ENCODE measurements at regions not wholly inside any gene's neighbourhood (a gene's known extent, or its start where the extent isn't known, plus 50 kb on each side); places are given as distances from the start of the nearest gene placed in this dataset.

- no peak for TF ChIP-seq EZH2phosphoT487 (IDR thresholded peaks at IDR 0.05; ENCODE audit: borderline replicate concordance, low read length)
- no peak for TF ChIP-seq CTCF (conservative IDR thresholded peaks at IDR 0.05; ENCODE audit: low read depth, low read length)
- no peak for TF ChIP-seq EZH2 (IDR thresholded peaks at IDR 0.05; ENCODE audit: low read length, unreplicated experiment)
- H3K36me3 ChIP-seq (ENCODE audit: low read depth, low read length) = no peaks in the 10 kb centered on the region
- peak overlapping the region; percentile 56 for H3K9ac ChIP-seq (ENCODE audit: low read length)
- H3K4me1 ChIP-seq (ENCODE audit: insufficient read depth, low read length) = peaks cover 54% of the 10 kb centered on the region
- H3K9me2 ChIP-seq (replicated peaks; ENCODE audit: low read length) = no peaks in the 10 kb centered on the region
- peak; percentile 78 for DNase-seq
- CTCF ChIA-PET = interaction anchor here (1.3 kb wide), 1 partner anchor 105 kb away, joined by 5 read pairs; the partner anchor contains the start of gene ATF7IP
- no peaks in the 10 kb centered on the region for H3K79me2 ChIP-seq (ENCODE audit: low read length)
- intact Hi-C loops (cut with micrococcal nuclease) = loop anchor here (1.0 kb wide), 1 partner anchor 105 kb away; the partner anchor contains the start of gene ATF7IP
- H3K27me3 ChIP-seq (ENCODE audit: low read length) = no peaks in the 10 kb centered on the region
- peak; percentile 53 for ATAC-seq
- H2AFZ ChIP-seq (ENCODE audit: low read length) = peak overlapping the region; percentile 75
- POLR2A ChIA-PET (ENCODE audit: unreplicated experiment) = interaction anchor here (0.6 kb wide), 1 partner anchor 105 kb away, joined by 6 read pairs; no protein-coding TSS in a partner anchor
- peak overlapping the region; percentile 15; the same call in 1 of the 2 replicates for H3K4me3 ChIP-seq (ENCODE audit: low read length)
- BruUV-seq (replicated peaks) = no TSS peak
- no peaks in the 10 kb centered on the region for H3K9me3 ChIP-seq (ENCODE audit: low read length)
- H3K4me2 ChIP-seq (ENCODE audit: low read length) = peak overlapping the region; percentile 57
- H3K27ac ChIP-seq (ENCODE audit: low read length) = peak overlapping the region; percentile 88
- no peaks in the 10 kb centered on the region for H3F3A ChIP-seq (ENCODE audit: low read length, unreplicated experiment)
- no peaks in the 10 kb centered on the region for H4K20me1 ChIP-seq (ENCODE audit: low read length)
Measured at GRCh38 chr12:14260011-14260993, 105.2 kb upstream of the ATF7IP start.

- H3K79me2 ChIP-seq (ENCODE audit: low read length) = no peaks in the 10 kb centered on the region
- DNase-seq = no peak
- H3K9me2 ChIP-seq (replicated peaks; ENCODE audit: low read length) = no peaks in the 10 kb centered on the region
- peak overlapping the region; percentile 75 for H2AFZ ChIP-seq (ENCODE audit: low read length)
- H4K20me1 ChIP-seq (ENCODE audit: low read length) = no peaks in the 10 kb centered on the region
- H3K4me3 ChIP-seq (ENCODE audit: low read length) = no peak overlapping the region
- no peaks in the 10 kb centered on the region for H3F3A ChIP-seq (ENCODE audit: low read length, unreplicated experiment)
- intact Hi-C loops (cut with micrococcal nuclease) = no loop called here
- ATAC-seq = no peak
- no TSS peak for BruUV-seq (replicated peaks)
- peak overlapping the region; percentile 57 for H3K4me2 ChIP-seq (ENCODE audit: low read length)
- no peaks in the 10 kb centered on the region for H3K27me3 ChIP-seq (ENCODE audit: low read length)
- CTCF ChIA-PET = no interaction called here
- POLR2A ChIA-PET (ENCODE audit: unreplicated experiment) = no interaction called here
- H3K27ac ChIP-seq (ENCODE audit: low read length) = peak overlapping the region; percentile 88
- no peaks in the 10 kb centered on the region for H3K9me3 ChIP-seq (ENCODE audit: low read length)
- H3K4me1 ChIP-seq (ENCODE audit: insufficient read depth, low read length) = peaks cover 46% of the 10 kb centered on the region
- peak overlapping the region; percentile 56 for H3K9ac ChIP-seq (ENCODE audit: low read length)
- TF ChIP-seq CTCF (conservative IDR thresholded peaks at IDR 0.05; ENCODE audit: low read depth, low read length) = no peak
- TF ChIP-seq EZH2 (IDR thresholded peaks at IDR 0.05; ENCODE audit: low read length, unreplicated experiment) = no peak
- TF ChIP-seq EZH2phosphoT487 (IDR thresholded peaks at IDR 0.05; ENCODE audit: borderline replicate concordance, low read length) = no peak
- no peaks in the 10 kb centered on the region for H3K36me3 ChIP-seq (ENCODE audit: low read depth, low read length)
Measured at GRCh38 chr12:14261096-14261495, 104.4 kb upstream of the ATF7IP start.

- intact Hi-C loops (cut with micrococcal nuclease) = no loop called here
- TF ChIP-seq EZH2 (IDR thresholded peaks at IDR 0.05; ENCODE audit: low read length, unreplicated experiment) = no peak
- no peak for TF ChIP-seq EZH2phosphoT487 (IDR thresholded peaks at IDR 0.05; ENCODE audit: borderline replicate concordance, low read length)
- TF ChIP-seq CTCF (conservative IDR thresholded peaks at IDR 0.05; ENCODE audit: low read depth, low read length) = no peak
- no peak overlapping the region for H3K4me2 ChIP-seq (ENCODE audit: low read length)
- no peak overlapping the region for H2AFZ ChIP-seq (ENCODE audit: low read length)
- H3K27ac ChIP-seq (ENCODE audit: low read length) = no peak overlapping the region
- no peak overlapping the region for H3K9ac ChIP-seq (ENCODE audit: low read length)
- H3K79me2 ChIP-seq (ENCODE audit: low read length) = no peaks in the 10 kb centered on the region
- H3K4me3 ChIP-seq (ENCODE audit: low read length) = no peak overlapping the region
- no peaks in the 10 kb centered on the region for H3K9me2 ChIP-seq (replicated peaks; ENCODE audit: low read length)
- no peak for DNase-seq
- ATAC-seq = no peak
- no peaks in the 10 kb centered on the region for H3F3A ChIP-seq (ENCODE audit: low read length, unreplicated experiment)
- H4K20me1 ChIP-seq (ENCODE audit: low read length) = no peaks in the 10 kb centered on the region
- no peaks in the 10 kb centered on the region for H3K27me3 ChIP-seq (ENCODE audit: low read length)
- H3K9me3 ChIP-seq (ENCODE audit: low read length) = no peaks in the 10 kb centered on the region
- no peaks in the 10 kb centered on the region for H3K36me3 ChIP-seq (ENCODE audit: low read depth, low read length)
- ChIA-PET CTCF (no interaction called here), POLR2A (ENCODE audit: unreplicated experiment) (no interaction called here)
- BruUV-seq (replicated peaks) = no TSS peak
- peaks cover 38% of the 10 kb centered on the region for H3K4me1 ChIP-seq (ENCODE audit: insufficient read depth, low read length)
Measured at GRCh38 chr12:14261861-14262260, 103.6 kb upstream of the ATF7IP start.
